Nephron progenitor cell (in vitro differentiated cells): ENCODE measurements at regions not wholly inside any gene's neighbourhood (a gene's known extent, or its start where the extent isn't known, plus 50 kb on each side); places are given as distances from the start of the nearest gene placed in this dataset.

Experiments used
- DNase-seq: peaks from one replicate; pipeline ENCODE4 v3.0.0; 2021
- H3K27ac Mint-ChIP-seq: 2 replicates; pipeline ENCODE4 v1.8.0; 2021; ENCODE audit warnings: mild to moderate bottlenecking, moderate library complexity, mixed read lengths
- H3K27me3 Mint-ChIP-seq: 2 replicates; pipeline ENCODE4 v1.8.0; 2021; ENCODE audit warnings: mild to moderate bottlenecking, low read depth, mixed read lengths; ENCODE audit not compliant: poor library complexity
- H3K36me3 Mint-ChIP-seq: 2 replicates; pipeline ENCODE4 v1.8.0; 2021; ENCODE audit warnings: low read depth, mixed read lengths
- H3K4me1 Mint-ChIP-seq: 2 replicates; pipeline ENCODE4 v1.8.0; 2021; ENCODE audit warnings: mixed read lengths
- H3K4me3 Mint-ChIP-seq: 2 replicates; pipeline ENCODE4 v1.8.0; 2021; ENCODE audit warnings: mild to moderate bottlenecking, moderate library complexity, mixed read lengths
- H3K9me3 Mint-ChIP-seq: 2 replicates; pipeline ENCODE4 v1.8.0; 2021; ENCODE audit warnings: mild to moderate bottlenecking, moderate library complexity, mixed read lengths
- TF ChIP-seq, protein P1 (sequence below): fragments of 200-600 bp; sonication (generic); IDR thresholded peaks from 2 replicates; pipeline ENCODE4 v1.5.0; 2021; ENCODE audit warnings: antibody characterized with exemption

- Mint-ChIP-seq H3K4me1 (peaks cover 55% of the 10 kb centered on the region), H3K27ac (peak overlapping the region; percentile 40), H3K36me3 (no peaks in the 10 kb centered on the region), H3K27me3 (peaks cover 3% of the 10 kb centered on the region), H3K9me3 (no peaks in the 10 kb centered on the region), H3K4me3 (no peak overlapping the region)
- DNase-seq: no peak
- TF ChIP-seq, protein P1, sequence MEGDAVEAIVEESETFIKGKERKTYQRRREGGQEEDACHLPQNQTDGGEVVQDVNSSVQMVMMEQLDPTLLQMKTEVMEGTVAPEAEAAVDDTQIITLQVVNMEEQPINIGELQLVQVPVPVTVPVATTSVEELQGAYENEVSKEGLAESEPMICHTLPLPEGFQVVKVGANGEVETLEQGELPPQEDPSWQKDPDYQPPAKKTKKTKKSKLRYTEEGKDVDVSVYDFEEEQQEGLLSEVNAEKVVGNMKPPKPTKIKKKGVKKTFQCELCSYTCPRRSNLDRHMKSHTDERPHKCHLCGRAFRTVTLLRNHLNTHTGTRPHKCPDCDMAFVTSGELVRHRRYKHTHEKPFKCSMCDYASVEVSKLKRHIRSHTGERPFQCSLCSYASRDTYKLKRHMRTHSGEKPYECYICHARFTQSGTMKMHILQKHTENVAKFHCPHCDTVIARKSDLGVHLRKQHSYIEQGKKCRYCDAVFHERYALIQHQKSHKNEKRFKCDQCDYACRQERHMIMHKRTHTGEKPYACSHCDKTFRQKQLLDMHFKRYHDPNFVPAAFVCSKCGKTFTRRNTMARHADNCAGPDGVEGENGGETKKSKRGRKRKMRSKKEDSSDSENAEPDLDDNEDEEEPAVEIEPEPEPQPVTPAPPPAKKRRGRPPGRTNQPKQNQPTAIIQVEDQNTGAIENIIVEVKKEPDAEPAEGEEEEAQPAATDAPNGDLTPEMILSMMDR: no peak
Observed at GRCh38 chr11:70709596-70709995, 311.3 kb downstream of the CTTN start.

DNA sequence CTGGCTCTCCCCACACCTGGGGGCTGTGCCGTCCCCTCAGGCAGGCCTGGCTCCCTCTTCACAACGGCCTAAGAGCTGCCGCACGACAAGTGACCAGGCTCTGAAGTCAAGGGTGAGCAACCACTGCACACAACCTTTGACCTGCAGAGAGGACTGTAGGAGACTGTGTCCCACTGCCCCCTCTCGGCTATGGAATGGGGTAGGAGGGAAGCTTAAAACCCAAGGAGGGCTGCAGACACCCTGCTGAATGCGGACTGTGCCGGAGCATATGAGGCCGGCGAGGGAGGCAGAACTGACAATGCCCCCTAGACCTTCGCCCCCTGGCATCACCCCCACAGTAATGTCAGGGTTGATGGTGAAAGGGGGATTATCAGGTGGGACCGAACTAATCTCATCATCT is 311.9 kb downstream of the CTTN start:
- H3K9me3 Mint-ChIP-seq: no peaks in the 10 kb centered on the region
- H3K27me3 Mint-ChIP-seq: peaks cover 3% of the 10 kb centered on the region
- peaks cover 55% of the 10 kb centered on the region for H3K4me1 Mint-ChIP-seq
- H3K4me3 Mint-ChIP-seq: peak overlapping the region; percentile 26
- TF ChIP-seq, protein P1: no peak
- H3K36me3 Mint-ChIP-seq: no peaks in the 10 kb centered on the region
- peak overlapping the region; percentile 87 for H3K27ac Mint-ChIP-seq
- DNase-seq: peak; percentile 35

GRCh38 chr11:70710601-70711000 is 312.3 kb downstream of the CTTN start:
- TF ChIP-seq, protein P1: no peak
- Mint-ChIP-seq H3K9me3 (no peaks in the 10 kb centered on the region), H3K4me3 (peak overlapping the region; percentile 26), H3K4me1 (peaks cover 55% of the 10 kb centered on the region), H3K27me3 (peaks cover 3% of the 10 kb centered on the region), H3K36me3 (no peaks in the 10 kb centered on the region), H3K27ac (peak overlapping the region; percentile 87)
- peak; percentile 16 for DNase-seq

DNA sequence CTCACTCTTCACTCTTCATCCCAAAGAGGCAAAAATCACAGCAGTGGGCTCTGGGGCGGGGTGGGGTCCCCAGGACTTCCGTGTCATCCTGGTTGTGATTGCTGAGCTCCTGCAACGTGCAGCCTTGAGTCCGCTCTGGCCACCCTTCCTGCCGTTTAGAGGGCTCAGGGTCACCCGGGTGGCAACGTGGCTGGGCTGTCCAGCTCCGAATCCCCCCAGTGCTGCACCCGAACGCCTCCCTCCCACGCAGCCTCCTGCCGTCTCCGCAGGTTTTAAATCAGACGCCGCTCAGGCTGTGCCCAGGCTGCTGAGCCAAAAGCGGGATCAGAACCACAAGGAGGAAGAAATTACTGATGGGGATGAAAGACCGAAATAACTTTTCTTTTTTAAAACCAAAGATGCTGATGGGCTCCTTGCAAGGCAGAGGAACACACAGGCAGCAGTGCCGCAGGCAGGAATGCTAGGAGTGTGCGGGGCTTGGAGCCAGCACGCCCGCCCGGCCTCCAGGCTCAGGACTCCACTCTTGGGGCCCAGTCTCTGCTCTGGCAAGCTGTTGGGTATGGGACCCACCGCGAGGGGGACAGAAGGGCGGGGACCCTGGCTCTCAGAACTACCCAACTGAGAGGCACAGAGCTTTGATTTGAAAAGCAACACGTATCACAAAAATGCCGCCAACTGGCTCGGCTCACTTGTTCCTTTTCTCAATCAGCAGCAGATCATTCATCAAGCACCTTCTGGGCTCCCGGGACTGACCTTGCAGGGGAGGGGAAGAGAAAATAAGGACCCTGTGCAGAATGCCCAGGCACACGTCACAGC is 313.0 kb downstream of the CTTN start:
- no peak for DNase-seq
- Mint-ChIP-seq H3K36me3 (no peaks in the 10 kb centered on the region), H3K27ac (peak overlapping the region; percentile 36), H3K9me3 (no peaks in the 10 kb centered on the region), H3K4me3 (peak overlapping the region; percentile 13), H3K27me3 (peaks cover 3% of the 10 kb centered on the region), H3K4me1 (peaks cover 55% of the 10 kb centered on the region)
- TF ChIP-seq, protein P1: no peak

DNA sequence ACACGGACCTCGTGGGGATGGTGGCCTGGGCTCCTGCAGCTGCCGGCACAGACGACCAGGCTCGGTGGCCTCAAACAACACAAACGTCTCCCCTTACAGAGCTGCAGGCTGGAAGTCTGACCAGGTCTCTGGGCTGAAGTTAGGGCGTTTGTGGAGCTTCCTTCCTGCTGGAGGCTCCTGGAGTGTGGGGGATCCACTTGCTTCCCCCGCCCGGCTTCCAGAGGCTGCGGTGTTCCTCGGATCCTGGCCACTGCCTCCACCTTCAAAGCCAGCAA is 313.5 kb downstream of the CTTN start:
- Mint-ChIP-seq H3K27ac (peak overlapping the region; percentile 58), H3K9me3 (no peaks in the 10 kb centered on the region), H3K4me1 (peaks cover 56% of the 10 kb centered on the region), H3K27me3 (peaks cover 3% of the 10 kb centered on the region), H3K36me3 (no peaks in the 10 kb centered on the region), H3K4me3 (no peak overlapping the region)
- TF ChIP-seq, protein P1: no peak
- DNase-seq: no peak

DNA sequence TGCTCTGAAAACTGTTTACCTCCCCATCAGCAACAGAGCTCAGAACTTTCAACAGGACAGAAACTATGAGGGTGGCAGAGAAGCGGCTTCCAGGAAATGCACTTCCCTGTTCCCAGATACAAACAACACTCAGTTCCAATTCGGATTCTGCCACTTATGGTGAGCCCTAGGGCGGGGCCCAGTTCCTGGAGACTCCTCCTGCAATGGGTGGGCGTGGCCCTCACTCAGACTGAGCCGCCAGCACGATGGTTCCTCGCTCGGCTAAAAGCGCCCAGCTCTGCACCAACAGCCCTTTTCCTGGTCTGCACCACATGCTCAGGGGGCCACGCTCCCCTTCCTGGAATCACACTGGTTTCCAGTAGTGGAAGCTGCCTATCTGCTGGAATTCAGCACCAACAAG is 314.1 kb downstream of the CTTN start:
- no peak for DNase-seq

More for the DNA sequence above, 314.1 kb downstream of the CTTN start:
- H3K9me3 Mint-ChIP-seq: no peaks in the 10 kb centered on the region
- TF ChIP-seq, protein P1: no peak
- H3K4me3 Mint-ChIP-seq: peak overlapping the region; percentile 16
- peaks cover 62% of the 10 kb centered on the region for H3K4me1 Mint-ChIP-seq
- no peak overlapping the region for H3K27ac Mint-ChIP-seq
- no peaks in the 10 kb centered on the region for H3K36me3 Mint-ChIP-seq
- peaks cover 8% of the 10 kb centered on the region for H3K27me3 Mint-ChIP-seq
